CD4-positive, alpha-beta T cell (primary cell): ENCODE measurements at regions not wholly inside any gene's neighbourhood (a gene's known extent, or its start where the extent isn't known, plus 50 kb on each side); places are given as distances from the start of the nearest gene placed in this dataset.

Experiments
- ATAC-seq: fragments of 200-7000 bp; cut with Tn5 transposase; one replicate; pipeline ENCODE4 v1.10.0; 2022; ENCODE audit warnings: mild to moderate bottlenecking; ENCODE audit not compliant: poor library complexity
- CTCF ChIA-PET: fragments of 350-600 bp; sonication (Branson Sonifier 250); formaldehyde crosslinking; loops from one replicate; lab custom pipeline; 2021; ENCODE audit warnings: antibody characterized with exemption, inconsistent platforms; lab: Charles Lee
- POLR2A ChIA-PET: fragments of 350-600 bp; sonication (Branson Sonifier 250); formaldehyde crosslinking; loops from one replicate; lab custom pipeline; 2021; ENCODE audit warnings: antibody characterized with exemption, inconsistent platforms; lab: Charles Lee
- DNase-seq, 14 experiments: peaks; one replicate each; pipeline ENCODE4 v3.0.0-alpha.2; 2013 to 2020; ENCODE audit warnings: mixed read lengths in 2 of 14
- H3K27ac ChIP-seq, 2 donors: one replicate each; pipeline versions ENCODE4 v1.5.1 to v1.7.0; 2013; ENCODE audit warnings: low read length in 2 of 2, low read depth in 1 of 2, mild to moderate bottlenecking in 1 of 2
- H3K27me3 ChIP-seq, 2 experiments: 1 replicate in 1 of 2; 2 replicates in 1 of 2; pipeline versions ENCODE4 v1.6.1 to v1.7.0; 2013; ENCODE audit warnings: low read length in 2 of 2, control low read depth in 1 of 2, mild to moderate bottlenecking in 1 of 2, moderate library complexity in 1 of 2; ENCODE audit not compliant: insufficient read depth in 2 of 2, control insufficient read depth in 1 of 2
- H3K36me3 ChIP-seq: one replicate; pipeline ENCODE4 v1.6.1; 2013; ENCODE audit warnings: low read length, control low read depth; ENCODE audit not compliant: insufficient read depth
- H3K4me1 ChIP-seq: one replicate; pipeline ENCODE4 v1.6.1; 2013; ENCODE audit warnings: low read length, control low read depth; ENCODE audit not compliant: insufficient read depth
- H3K4me3 ChIP-seq: one replicate; pipeline ENCODE4 v1.5.1; 2013; ENCODE audit warnings: mild to moderate bottlenecking, low read length, moderate library complexity
- H3K9me3 ChIP-seq, 2 experiments: 1 replicate in 1 of 2; 2 replicates in 1 of 2; pipeline versions ENCODE4 v1.6.1 to v1.7.0; 2013; ENCODE audit warnings: low read length in 2 of 2, mild to moderate bottlenecking in 2 of 2, control low read depth in 1 of 2, moderate library complexity in 1 of 2; ENCODE audit not compliant: control insufficient read depth in 1 of 2, insufficient read depth in 1 of 2
- H3K27ac Mint-ChIP-seq: one replicate; pipeline ENCODE4 v1.8.0; 2020; ENCODE audit warnings: mixed read lengths
- H3K27me3 Mint-ChIP-seq: one replicate; pipeline ENCODE4 v1.8.0; 2021; ENCODE audit warnings: mixed read lengths
- H3K36me3 Mint-ChIP-seq: one replicate; pipeline ENCODE4 v1.8.0; 2021; ENCODE audit warnings: low read depth, mixed read lengths
- H3K4me1 Mint-ChIP-seq: one replicate; pipeline ENCODE4 v1.8.0; 2021; ENCODE audit warnings: low read depth, mixed read lengths
- H3K4me3 Mint-ChIP-seq: one replicate; pipeline ENCODE4 v1.8.0; 2020; ENCODE audit warnings: mild to moderate bottlenecking, mixed read lengths
- H3K9me3 Mint-ChIP-seq: one replicate; pipeline ENCODE4 v1.8.0; 2020; ENCODE audit warnings: mixed read lengths
- intact Hi-C, 2 experiments: fragments of 100-400 bp; cut with DNase I in 1 of 2; cut with micrococcal nuclease in 1 of 2; formaldehyde crosslinking; loops; one replicate each; pipeline versions ENCODE4 v1.15.1 to v1.9.0; 2023 to 2025; cut with DNase I, micrococcal nuclease
- TF ChIP-seq, protein P1 (sequence below): fragments of 200-600 bp; IDR thresholded peaks from one replicate; pipeline ENCODE4 v1.8.0; 2022; ENCODE audit warnings: antibody characterized with exemption, mild to moderate bottlenecking

DNA sequence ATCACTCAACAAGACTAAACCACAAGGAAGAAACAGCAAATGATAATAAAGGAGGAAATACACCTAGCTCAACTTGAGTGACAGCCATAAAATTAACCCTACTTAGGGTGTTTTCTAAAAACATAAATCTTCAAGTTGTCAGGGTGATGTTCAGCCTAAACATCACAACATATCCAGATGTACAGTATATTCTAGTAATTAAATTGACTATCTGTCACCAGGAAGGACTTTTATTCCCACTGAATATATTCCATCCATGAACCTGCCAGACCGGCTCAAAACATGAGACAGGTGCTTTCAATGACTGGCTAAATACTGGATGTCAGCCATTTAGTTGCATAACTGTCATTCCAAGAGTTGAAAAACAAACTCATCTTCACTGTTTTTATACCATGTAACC, 298.1 kb upstream of the NEBL start:
- TF ChIP-seq, protein P1, sequence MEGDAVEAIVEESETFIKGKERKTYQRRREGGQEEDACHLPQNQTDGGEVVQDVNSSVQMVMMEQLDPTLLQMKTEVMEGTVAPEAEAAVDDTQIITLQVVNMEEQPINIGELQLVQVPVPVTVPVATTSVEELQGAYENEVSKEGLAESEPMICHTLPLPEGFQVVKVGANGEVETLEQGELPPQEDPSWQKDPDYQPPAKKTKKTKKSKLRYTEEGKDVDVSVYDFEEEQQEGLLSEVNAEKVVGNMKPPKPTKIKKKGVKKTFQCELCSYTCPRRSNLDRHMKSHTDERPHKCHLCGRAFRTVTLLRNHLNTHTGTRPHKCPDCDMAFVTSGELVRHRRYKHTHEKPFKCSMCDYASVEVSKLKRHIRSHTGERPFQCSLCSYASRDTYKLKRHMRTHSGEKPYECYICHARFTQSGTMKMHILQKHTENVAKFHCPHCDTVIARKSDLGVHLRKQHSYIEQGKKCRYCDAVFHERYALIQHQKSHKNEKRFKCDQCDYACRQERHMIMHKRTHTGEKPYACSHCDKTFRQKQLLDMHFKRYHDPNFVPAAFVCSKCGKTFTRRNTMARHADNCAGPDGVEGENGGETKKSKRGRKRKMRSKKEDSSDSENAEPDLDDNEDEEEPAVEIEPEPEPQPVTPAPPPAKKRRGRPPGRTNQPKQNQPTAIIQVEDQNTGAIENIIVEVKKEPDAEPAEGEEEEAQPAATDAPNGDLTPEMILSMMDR = no peak
- Mint-ChIP-seq H3K27ac (no peak overlapping the region), H3K4me1 (no peaks in the 10 kb centered on the region), H3K36me3 (no peaks in the 10 kb centered on the region), H3K27me3 (peaks cover 14% of the 10 kb centered on the region), H3K9me3 (peaks cover 10% of the 10 kb centered on the region), H3K4me3 (no peak overlapping the region)
- Histone ChIP-seq H3K27me3 (peaks cover 0 to 5% of the 10 kb centered on the region in 2 experiments), H3K9me3 (peaks cover 4 to 7% of the 10 kb centered on the region in 2 experiments), H3K4me3 (no peak overlapping the region), H3K4me1 (no peaks in the 10 kb centered on the region), H3K27ac (no peak overlapping the region), H3K36me3 (no peaks in the 10 kb centered on the region)
- no peak for DNase-seq
- intact Hi-C loops = no loop called here
- ChIA-PET CTCF (no interaction called here), POLR2A (no interaction called here)
- ATAC-seq = no peak

DNA sequence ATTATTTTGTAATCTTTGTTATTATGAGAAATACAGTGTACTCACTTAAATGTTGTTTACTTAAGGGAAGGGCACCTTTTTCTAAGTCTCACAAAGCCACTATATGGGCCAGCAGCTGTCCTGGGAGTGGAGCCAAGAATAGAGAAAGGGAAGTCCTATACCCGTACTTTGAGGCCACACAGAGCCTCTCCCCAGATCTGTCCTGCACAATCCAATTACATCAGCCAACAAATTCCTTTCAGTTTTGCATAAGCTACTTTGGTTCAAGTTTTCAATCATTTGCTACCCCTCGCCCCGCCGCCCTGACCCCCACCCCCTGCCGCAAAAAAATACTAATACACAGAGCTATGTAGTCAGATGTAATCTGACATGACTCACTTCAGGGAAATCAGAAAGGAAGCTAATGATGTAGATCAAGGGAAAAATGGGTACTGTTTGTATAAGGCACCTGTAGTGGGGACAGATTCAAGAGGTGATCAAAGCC, 297.4 kb upstream of the NEBL start:
- ChIA-PET POLR2A (no interaction called here), CTCF (no interaction called here)
- H3K9me3 ChIP-seq = peaks cover 5 to 7% of the 10 kb centered on the region in 2 experiments
- no peak overlapping the region for H3K4me3 Mint-ChIP-seq
- TF ChIP-seq, protein P1 = no peak
- peaks cover 14% of the 10 kb centered on the region for H3K27me3 Mint-ChIP-seq
- intact Hi-C loops = no loop called here
- H3K36me3 Mint-ChIP-seq = no peaks in the 10 kb centered on the region
- no peak overlapping the region for H3K27ac ChIP-seq
- no peaks in the 10 kb centered on the region for H3K36me3 ChIP-seq
- ATAC-seq = no peak
- H3K9me3 Mint-ChIP-seq = peaks cover 10% of the 10 kb centered on the region
- H3K4me1 ChIP-seq = no peaks in the 10 kb centered on the region
- DNase-seq = no peak
- H3K27ac Mint-ChIP-seq = no peak overlapping the region
- H3K4me3 ChIP-seq = no peak overlapping the region
- no peaks in the 10 kb centered on the region for H3K4me1 Mint-ChIP-seq
- peaks cover 0 to 5% of the 10 kb centered on the region in 2 experiments for H3K27me3 ChIP-seq

DNA sequence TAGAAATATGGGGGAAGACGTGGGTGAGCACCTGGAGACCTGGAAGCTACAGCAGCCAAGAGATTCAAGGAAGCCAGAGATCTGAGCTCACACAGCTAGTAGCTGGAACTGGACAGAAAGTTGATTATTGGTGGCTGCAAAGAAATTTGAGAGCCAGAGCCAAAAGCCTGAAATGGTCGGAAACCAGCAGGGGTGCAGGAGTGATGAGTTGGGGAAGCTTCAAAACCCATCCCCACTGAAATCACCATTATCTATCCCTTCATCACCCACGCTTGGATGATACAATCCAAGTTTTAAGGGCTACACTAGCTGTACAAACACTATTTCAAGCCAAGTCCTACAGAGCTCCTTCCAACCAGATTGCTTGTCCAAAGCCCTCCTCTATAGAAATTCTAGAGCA, 296.1 kb upstream of the NEBL start:
- peaks cover 14% of the 10 kb centered on the region for H3K27me3 Mint-ChIP-seq
- no peak for DNase-seq
- intact Hi-C loops = no loop called here
- POLR2A ChIA-PET = no interaction called here
- no peak overlapping the region for H3K27ac Mint-ChIP-seq
- H3K36me3 Mint-ChIP-seq = no peaks in the 10 kb centered on the region
- peaks cover 5% of the 10 kb centered on the region for H3K9me3 Mint-ChIP-seq
- peaks cover 0 to 5% of the 10 kb centered on the region in 2 experiments for H3K27me3 ChIP-seq
- CTCF ChIA-PET = no interaction called here
- ATAC-seq = no peak
- no peak overlapping the region for H3K27ac ChIP-seq
- H3K36me3 ChIP-seq = no peaks in the 10 kb centered on the region
- H3K9me3 ChIP-seq = peaks cover 7 to 9% of the 10 kb centered on the region in 2 experiments
- TF ChIP-seq, protein P1 = no peak
- H3K4me1 Mint-ChIP-seq = no peaks in the 10 kb centered on the region
- no peak overlapping the region for H3K4me3 ChIP-seq
- no peak overlapping the region for H3K4me3 Mint-ChIP-seq
- H3K4me1 ChIP-seq = no peaks in the 10 kb centered on the region
